K562 (cell line): ENCODE measurements at regions not wholly inside any gene's neighbourhood (a gene's known extent, or its start where the extent isn't known, plus 50 kb on each side); places are given as distances from the start of the nearest gene placed in this dataset.

Experiments
- FOXK2 ChIP-seq, 2 experiments: fragments of 450-650 bp; IDR thresholded peaks in 1 of 2; conservative IDR thresholded peaks in 1 of 2; 2 replicates each; pipeline ENCODE4 v1.6.1; 2016; ENCODE audit warnings: low read depth in 2 of 2, mild to moderate bottlenecking in 1 of 2
- PYGO2 ChIP-seq: fragments of 450-650 bp; IDR thresholded peaks from 2 replicates; pipeline ENCODE4 v1.6.1; 2016; ENCODE audit warnings: mild to moderate bottlenecking, missing genetic modification characterization, moderate library complexity, missing compliant biosample characterization
- ZNF431 ChIP-seq: sonication (generic); formaldehyde crosslinking; IDR thresholded peaks from 2 replicates; pipeline ENCODE4 v1.8.0; 2022; ENCODE audit warnings: mild to moderate bottlenecking, missing genetic modification reagents
- TF ChIP-seq, protein P1 (sequence below): fragments of 450-650 bp; IDR thresholded peaks from 2 replicates; pipeline ENCODE4 v1.6.1; 2016; ENCODE audit warnings: low read depth

DNA sequence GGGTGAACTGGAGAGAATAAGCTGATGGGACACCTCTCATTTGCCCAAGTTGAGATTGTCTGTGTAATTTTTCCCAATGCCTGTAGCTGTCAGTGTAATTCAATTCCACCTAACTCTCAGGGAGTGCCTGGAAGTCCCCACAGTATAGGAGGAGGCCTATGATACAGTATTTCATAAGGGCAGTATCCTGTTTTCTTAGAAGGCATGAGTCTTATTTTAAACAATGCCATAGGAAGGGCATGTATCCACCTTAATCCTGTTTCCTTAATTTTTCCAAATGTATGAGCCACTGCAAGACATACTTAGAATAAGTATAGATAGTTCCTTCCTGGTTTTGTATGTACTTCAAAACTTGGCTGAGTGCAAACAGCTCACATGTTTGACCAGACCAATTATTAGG, 226.6 kb upstream of the USP9Y start (continued):
- TF ChIP-seq, protein P1, sequence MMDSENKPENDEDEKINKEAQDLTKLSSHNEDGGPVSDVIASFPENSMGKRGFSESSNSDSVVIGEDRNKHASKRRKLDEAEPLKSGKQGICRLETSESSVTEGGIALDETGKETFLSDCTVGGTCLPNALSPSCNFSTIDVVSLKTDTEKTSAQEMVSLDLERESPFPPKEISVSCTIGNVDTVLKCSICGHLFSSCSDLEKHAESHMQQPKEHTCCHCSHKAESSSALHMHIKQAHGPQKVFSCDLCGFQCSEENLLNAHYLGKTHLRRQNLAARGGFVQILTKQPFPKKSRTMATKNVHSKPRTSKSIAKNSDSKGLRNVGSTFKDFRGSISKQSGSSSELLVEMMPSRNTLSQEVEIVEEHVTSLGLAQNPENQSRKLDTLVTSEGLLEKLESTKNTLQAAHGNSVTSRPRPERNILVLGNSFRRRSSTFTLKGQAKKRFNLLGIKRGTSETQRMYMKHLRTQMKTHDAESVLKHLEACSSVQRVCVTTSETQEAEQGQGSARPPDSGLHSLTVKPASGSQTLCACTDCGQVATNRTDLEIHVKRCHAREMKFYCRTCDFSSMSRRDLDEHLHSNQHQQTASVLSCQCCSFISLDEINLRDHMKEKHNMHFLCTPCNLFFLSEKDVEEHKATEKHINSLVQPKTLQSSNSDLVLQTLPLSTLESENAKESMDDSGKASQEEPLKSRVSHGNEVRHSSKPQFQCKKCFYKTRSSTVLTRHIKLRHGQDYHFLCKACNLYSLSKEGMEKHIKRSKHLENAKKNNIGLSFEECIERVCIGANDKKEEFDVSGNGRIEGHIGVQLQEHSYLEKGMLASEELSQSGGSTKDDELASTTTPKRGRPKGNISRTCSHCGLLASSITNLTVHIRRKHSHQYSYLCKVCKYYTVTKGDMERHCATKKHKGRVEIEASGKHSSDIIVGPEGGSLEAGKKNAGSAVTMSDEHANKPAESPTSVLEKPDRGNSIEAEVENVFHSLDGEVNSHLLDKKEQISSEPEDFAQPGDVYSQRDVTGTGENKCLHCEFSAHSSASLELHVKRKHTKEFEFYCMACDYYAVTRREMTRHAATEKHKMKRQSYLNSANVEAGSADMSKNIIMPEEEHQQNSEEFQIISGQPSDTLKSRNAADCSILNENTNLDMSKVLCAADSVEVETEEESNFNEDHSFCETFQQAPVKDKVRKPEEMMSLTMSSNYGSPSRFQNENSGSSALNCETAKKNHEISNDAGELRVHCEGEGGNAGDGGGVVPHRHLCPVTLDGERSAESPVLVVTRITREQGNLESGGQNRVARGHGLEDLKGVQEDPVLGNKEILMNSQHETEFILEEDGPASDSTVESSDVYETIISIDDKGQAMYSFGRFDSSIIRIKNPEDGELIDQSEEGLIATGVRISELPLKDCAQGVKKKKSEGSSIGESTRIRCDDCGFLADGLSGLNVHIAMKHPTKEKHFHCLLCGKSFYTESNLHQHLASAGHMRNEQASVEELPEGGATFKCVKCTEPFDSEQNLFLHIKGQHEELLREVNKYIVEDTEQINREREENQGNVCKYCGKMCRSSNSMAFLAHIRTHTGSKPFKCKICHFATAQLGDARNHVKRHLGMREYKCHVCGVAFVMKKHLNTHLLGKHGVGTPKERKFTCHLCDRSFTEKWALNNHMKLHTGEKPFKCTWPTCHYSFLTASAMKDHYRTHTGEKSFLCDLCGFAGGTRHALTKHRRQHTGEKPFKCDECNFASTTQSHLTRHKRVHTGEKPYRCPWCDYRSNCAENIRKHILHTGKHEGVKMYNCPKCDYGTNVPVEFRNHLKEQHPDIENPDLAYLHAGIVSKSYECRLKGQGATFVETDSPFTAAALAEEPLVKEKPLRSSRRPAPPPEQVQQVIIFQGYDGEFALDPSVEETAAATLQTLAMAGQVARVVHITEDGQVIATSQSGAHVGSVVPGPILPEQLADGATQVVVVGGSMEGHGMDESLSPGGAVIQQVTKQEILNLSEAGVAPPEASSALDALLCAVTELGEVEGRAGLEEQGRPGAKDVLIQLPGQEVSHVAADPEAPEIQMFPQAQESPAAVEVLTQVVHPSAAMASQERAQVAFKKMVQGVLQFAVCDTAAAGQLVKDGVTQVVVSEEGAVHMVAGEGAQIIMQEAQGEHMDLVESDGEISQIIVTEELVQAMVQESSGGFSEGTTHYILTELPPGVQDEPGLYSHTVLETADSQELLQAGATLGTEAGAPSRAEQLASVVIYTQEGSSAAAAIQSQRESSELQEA, result no peak
- TF ChIP-seq FOXK2 (conservative IDR thresholded peaks at IDR 0.05 in 1 of 2, IDR thresholded peaks at IDR 0.05 in 1 of 2; ENCODE audit: low read depth in 2 of 2), result no peak
- no peak for TF ChIP-seq PYGO2
- no peak for TF ChIP-seq ZNF431 (CRISPR knock-in tag)
